WI38 (cell line): ENCODE measurements at regions not wholly inside any gene's neighbourhood (a gene's known extent, or its start where the extent isn't known, plus 50 kb on each side); places are given as distances from the start of the nearest gene placed in this dataset.

ENCODE experiments used
- H3K4me3 ChIP-seq: 2 replicates; pipeline ENCODE4 v1.5.1; 2011; ENCODE audit warnings: low read depth, mild to moderate bottlenecking, control low read depth, low read length
- TF ChIP-seq, protein P1 (sequence below): IDR thresholded peaks from 2 replicates; pipeline ENCODE4 v1.5.1; 2012; ENCODE audit warnings: low read depth, mild to moderate bottlenecking, control low read depth, low read length

DNA sequence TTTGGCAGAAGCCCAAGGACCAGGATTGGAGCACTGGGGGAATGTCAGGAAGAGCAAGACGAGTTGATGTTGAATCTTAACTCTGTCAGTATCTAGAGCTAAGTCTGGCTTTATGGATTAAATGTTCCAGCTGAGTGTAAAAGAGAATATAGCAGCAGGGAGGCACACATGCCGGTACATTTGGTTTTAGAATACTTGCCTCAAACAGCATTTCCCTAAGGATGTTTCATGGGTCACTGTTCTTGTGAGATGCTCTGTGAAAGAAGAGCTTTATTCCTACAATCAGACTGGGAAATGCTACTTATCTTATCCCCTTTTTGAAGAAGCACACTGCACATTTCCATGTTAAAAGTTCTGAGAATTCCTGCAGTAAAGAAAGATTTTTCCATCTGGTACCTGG, 440.3 kb upstream of the B3GALT2 start:
- TF ChIP-seq, protein P1, sequence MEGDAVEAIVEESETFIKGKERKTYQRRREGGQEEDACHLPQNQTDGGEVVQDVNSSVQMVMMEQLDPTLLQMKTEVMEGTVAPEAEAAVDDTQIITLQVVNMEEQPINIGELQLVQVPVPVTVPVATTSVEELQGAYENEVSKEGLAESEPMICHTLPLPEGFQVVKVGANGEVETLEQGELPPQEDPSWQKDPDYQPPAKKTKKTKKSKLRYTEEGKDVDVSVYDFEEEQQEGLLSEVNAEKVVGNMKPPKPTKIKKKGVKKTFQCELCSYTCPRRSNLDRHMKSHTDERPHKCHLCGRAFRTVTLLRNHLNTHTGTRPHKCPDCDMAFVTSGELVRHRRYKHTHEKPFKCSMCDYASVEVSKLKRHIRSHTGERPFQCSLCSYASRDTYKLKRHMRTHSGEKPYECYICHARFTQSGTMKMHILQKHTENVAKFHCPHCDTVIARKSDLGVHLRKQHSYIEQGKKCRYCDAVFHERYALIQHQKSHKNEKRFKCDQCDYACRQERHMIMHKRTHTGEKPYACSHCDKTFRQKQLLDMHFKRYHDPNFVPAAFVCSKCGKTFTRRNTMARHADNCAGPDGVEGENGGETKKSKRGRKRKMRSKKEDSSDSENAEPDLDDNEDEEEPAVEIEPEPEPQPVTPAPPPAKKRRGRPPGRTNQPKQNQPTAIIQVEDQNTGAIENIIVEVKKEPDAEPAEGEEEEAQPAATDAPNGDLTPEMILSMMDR, result no peak
- no peak overlapping the region for H3K4me3 ChIP-seq

DNA sequence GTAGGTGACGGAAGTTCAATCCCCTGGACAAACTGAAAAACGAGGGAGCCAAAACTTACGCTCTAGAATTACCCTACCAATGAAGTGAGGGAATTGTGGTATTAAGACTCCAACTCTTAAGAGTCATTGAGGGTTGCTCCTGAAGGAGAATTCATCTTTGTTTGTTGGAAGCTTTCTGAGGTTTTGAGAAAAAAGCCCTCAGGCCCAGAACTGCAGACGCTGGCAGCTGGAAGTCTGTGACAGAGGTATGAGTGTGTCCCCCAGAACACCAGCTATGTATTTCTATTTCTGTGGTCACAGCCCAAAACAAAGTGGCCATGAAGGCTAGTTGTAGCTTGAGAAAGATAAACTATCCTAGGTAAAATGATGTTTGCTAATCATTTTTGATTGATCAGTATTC, 438.8 kb upstream of the B3GALT2 start:
- no peak overlapping the region for H3K4me3 ChIP-seq
- TF ChIP-seq, protein P1, result no peak

DNA sequence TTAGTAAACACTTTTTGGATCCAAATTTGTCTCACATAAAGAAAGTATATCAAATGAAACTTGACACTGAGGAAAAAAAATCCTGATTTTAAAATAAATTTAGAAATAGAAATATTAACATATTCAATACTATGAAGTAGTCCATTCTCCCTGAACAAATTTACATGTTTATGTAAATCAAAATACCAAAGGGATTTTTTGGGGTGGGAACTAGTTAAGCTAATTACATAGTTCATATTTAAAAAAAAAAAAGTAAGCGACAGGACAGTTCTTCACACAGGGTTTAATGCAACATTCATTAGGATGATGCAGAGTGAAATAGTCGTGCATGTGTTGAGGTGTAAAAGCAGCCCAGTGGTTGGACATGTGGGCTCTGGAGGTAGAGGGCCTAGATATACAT, 433.5 kb upstream of the B3GALT2 start:
- H3K4me3 ChIP-seq, result no peak overlapping the region
- TF ChIP-seq, protein P1, result no peak

DNA sequence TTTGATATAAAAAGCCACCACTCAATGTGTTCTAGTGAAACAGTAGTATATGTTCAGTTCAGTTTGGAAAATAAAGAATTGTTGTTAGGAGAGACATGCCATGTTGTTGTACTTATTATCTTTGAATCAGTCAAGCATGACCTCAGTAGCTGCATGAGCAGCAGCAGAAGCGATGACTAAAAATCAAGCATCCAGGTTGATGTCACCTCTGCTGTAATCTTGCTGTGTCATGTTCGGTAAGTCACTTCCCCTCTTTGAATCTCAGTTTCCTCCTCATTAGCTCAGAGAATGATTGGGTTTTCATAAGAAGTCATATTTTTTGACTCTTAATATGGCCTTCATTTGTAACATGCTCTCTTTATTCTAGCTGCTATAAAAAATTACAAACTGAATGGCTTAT, 428.4 kb upstream of the B3GALT2 start:
- TF ChIP-seq, protein P1, result no peak
- no peak overlapping the region for H3K4me3 ChIP-seq

DNA sequence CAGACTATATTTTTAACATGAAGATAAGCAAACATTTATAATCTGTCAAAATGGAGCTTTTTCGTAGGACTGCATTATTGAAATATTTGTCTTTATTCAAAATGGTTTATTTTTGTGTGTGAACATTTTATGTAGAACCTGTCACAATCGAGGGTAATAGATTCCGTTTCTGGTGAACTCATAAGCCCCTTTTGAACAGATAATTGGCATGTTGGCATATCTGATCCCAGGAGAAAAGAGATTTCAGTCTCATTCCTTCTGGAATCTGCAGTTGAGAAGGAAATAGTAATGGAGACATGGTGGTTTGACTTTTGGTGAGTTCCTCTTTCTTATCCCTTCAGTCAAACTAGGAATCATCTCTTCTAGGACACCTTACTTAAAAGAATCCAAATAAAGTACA, 427.9 kb upstream of the B3GALT2 start:
- H3K4me3 ChIP-seq, result no peak overlapping the region
- TF ChIP-seq, protein P1, result no peak

DNA sequence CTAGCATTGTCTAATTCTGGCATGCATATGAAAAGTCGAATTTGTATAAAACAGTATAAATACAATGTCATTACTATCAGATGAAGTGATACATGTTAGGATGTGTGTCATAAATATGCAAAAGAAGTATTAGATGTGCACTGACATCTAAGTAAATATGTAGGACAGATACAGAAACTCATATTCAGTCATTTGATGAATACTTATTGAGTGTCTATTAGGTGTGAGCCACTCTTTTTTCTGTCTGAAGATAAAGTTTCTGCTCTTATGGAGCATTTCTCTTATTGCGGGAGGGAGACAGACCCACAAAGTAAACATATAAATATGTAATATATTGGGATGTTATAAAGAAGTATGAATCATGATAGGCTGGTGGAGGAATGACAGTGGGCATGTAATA, 426.6 kb upstream of the B3GALT2 start:
- no peak overlapping the region for H3K4me3 ChIP-seq
- TF ChIP-seq, protein P1, result no peak

DNA sequence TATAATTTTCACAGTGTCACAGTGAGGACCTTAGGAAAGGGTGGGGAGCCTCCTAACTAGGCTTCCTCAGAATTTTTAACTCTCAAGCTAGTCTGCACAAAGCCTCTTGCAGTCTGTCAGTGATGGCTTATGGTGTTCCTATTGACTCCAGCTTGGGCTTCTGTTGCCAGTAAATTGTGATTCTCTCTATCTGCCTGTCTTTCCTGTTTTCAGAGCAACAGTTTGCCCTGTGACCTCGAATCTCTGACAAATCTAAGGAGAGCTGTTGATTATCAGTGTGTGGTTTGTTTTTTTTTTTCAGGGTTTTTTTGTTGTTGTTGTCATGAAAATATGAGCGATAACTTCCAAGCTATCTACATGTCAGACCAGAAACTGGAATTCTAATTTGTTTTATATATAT, 423.2 kb upstream of the B3GALT2 start:
- H3K4me3 ChIP-seq, result no peak overlapping the region
- TF ChIP-seq, protein P1, result no peak

DNA sequence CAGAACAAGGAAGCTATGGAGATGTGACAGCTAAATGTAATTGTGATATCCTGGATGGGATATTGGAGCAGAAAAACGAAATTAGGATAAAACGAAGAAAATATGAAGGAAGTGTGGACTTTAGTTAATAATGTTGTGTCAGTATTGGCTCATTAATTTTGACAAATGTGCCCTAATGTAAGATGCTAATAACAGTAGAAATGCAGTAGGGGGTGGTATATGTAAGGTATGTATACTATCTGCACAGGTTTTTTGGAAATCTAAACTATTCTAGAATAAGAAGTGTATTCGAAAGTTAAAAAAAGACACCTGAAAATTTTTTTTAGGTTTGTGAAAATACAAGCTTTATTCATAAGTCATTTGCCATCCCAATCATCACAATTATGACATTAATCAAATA, 421.4 kb upstream of the B3GALT2 start:
- TF ChIP-seq, protein P1, result no peak
- H3K4me3 ChIP-seq, result no peak overlapping the region
